H1 (cell line): ENCODE measurements at regions not wholly inside any gene's neighbourhood (a gene's known extent, or its start where the extent isn't known, plus 50 kb on each side); places are given as distances from the start of the nearest gene placed in this dataset.

ENCODE experiments used
- CTCF ChIA-PET: fragments of 300-600 bp; sonication (Branson Sonifier 250); formaldehyde crosslinking; loops from one replicate; lab custom pipeline; 2021; ENCODE audit not compliant: partially characterized antibody; lab: Charles Lee
- POLR2A ChIA-PET: fragments of 300-600 bp; sonication (Branson Sonifier 250); formaldehyde crosslinking; loops from one replicate; lab custom pipeline; 2021; ENCODE audit warnings: inconsistent platforms; ENCODE audit not compliant: partially characterized antibody; lab: Charles Lee
- DNase-seq, 2 experiments: peaks; one replicate each; pipeline versions ENCODE4 v3.0.0 to v3.0.0-alpha.2; 2010 to 2022; ENCODE audit warnings: low spot score in 2 of 2, low read depth in 1 of 2, mixed read lengths in 1 of 2
- FAIRE-seq: peaks from 2 replicates; lab custom pipeline; 2011; peaks lifted over from hg19 to GRCh38; lab: Jason Lieb, UNC
- H2AFZ ChIP-seq: 2 replicates; pipeline ENCODE4 v1.8.1; 2012; ENCODE audit warnings: low read length, inconsistent platforms
- H2AK5ac ChIP-seq: 2 replicates; pipeline ENCODE4 v1.6.1; 2013; ENCODE audit warnings: low read depth, low read length
- H2BK120ac ChIP-seq: replicated peaks from 2 replicates; pipeline ENCODE3; 2013; ENCODE audit warnings: low read depth, low read length, inconsistent platforms
- H2BK12ac ChIP-seq: 2 replicates; pipeline ENCODE4 v1.6.1; 2013; ENCODE audit warnings: low read depth, low read length
- H2BK15ac ChIP-seq: 2 replicates; pipeline ENCODE4 v1.6.1; 2013; ENCODE audit warnings: low read length
- H2BK20ac ChIP-seq: 2 replicates; pipeline ENCODE4 v1.6.1; 2013; ENCODE audit warnings: low read length
- H2BK5ac ChIP-seq: 2 replicates; pipeline ENCODE4 v1.6.1; 2013; ENCODE audit warnings: low read depth, low read length
- H3K14ac ChIP-seq: 2 replicates; pipeline ENCODE4 v1.6.1; 2013; ENCODE audit warnings: inconsistent platforms; ENCODE audit not compliant: insufficient read length
- H3K18ac ChIP-seq: 2 replicates; pipeline ENCODE4 v1.6.1; 2013; ENCODE audit warnings: low read length; ENCODE audit errors: extremely low read depth
- H3K23ac ChIP-seq: 2 replicates; pipeline ENCODE4 v1.6.1; 2013; ENCODE audit warnings: inconsistent platforms; ENCODE audit not compliant: insufficient read length
- H3K23me2 ChIP-seq: 2 replicates; pipeline ENCODE4 v1.6.1; 2013; ENCODE audit warnings: low read depth, low read length
- H3K27ac ChIP-seq: 2 replicates; pipeline ENCODE4 v1.6.1; 2011; ENCODE audit warnings: low read depth, low read length, inconsistent platforms
- H3K27me3 ChIP-seq, 4 experiments: replicated peaks in 1 of 4; 1 replicate in 1 of 4; 2 replicates in 3 of 4; pipeline versions ENCODE4 v1.6.1 to v1.8.1; 2011 to 2013; ENCODE audit warnings: low read length in 3 of 4, mild to moderate bottlenecking in 3 of 4, inconsistent platforms in 2 of 4, mixed read lengths in 2 of 4, moderate library complexity in 1 of 4; ENCODE audit not compliant: control insufficient read depth in 3 of 4, insufficient read depth in 3 of 4; ENCODE audit errors: extremely low read depth in 1 of 4
- H3K36me3 ChIP-seq, 4 experiments: 2 replicates each; pipeline versions ENCODE4 v1.6.1 to v1.8.1; 2011 to 2013; ENCODE audit warnings: mild to moderate bottlenecking in 4 of 4, low read length in 3 of 4, moderate library complexity in 2 of 4, control low read depth in 1 of 4, inconsistent platforms in 1 of 4; ENCODE audit not compliant: insufficient read depth in 4 of 4, control insufficient read depth in 2 of 4
- H3K4ac ChIP-seq: replicated peaks from 2 replicates; pipeline ENCODE3; 2013; ENCODE audit warnings: low read length, low read depth, mixed read lengths, inconsistent platforms; ENCODE audit not compliant: insufficient read length
- H3K4me1 ChIP-seq, 4 experiments: replicated peaks in 1 of 4; 1 replicate in 1 of 4; 2 replicates in 3 of 4; pipeline versions ENCODE4 v1.6.1 to v1.8.1; 2011 to 2013; ENCODE audit warnings: low read length in 3 of 4, inconsistent platforms in 2 of 4, mixed read lengths in 1 of 4; ENCODE audit not compliant: insufficient read depth in 4 of 4, control insufficient read depth in 3 of 4
- H3K4me2 ChIP-seq, 2 experiments: 2 replicates each; pipeline versions ENCODE4 v1.6.1 to v1.8.1; 2011 to 2013; ENCODE audit warnings: low read depth in 2 of 2, low read length in 2 of 2, control low read depth in 1 of 2, inconsistent platforms in 1 of 2, mild to moderate bottlenecking in 1 of 2; ENCODE audit not compliant: insufficient read depth in 1 of 2
- H3K4me3 ChIP-seq, 4 experiments: fragments of 200-600, 300-600 bp in 1 of 4; sonication (generic), shearing (Covaris generic), sonication (Bioruptor Twin) in 1 of 4; 2 replicates each; pipeline versions ENCODE4 v1.5.1 to v1.8.1; 2011 to 2016; ENCODE audit warnings: low read length in 4 of 4, low read depth in 3 of 4, control low read depth in 2 of 4, inconsistent platforms in 2 of 4, mild to moderate bottlenecking in 2 of 4, mixed read lengths in 1 of 4, moderate library complexity in 1 of 4; ENCODE audit not compliant: insufficient read depth in 2 of 4; ENCODE audit errors: extremely low read depth in 1 of 4
- H3K56ac ChIP-seq: replicated peaks from 2 replicates; pipeline ENCODE3; 2013; ENCODE audit warnings: low read depth, mild to moderate bottlenecking, mixed read lengths, low read length, inconsistent platforms; ENCODE audit not compliant: insufficient read length
- H3K79me1 ChIP-seq: 2 replicates; pipeline ENCODE4 v1.6.1; 2013; ENCODE audit warnings: low read depth, low read length, control low read depth
- H3K79me2 ChIP-seq, 2 experiments: 2 replicates each; pipeline versions ENCODE4 v1.6.1 to v1.8.1; 2012 to 2013; ENCODE audit warnings: low read length in 2 of 2, mild to moderate bottlenecking in 2 of 2, inconsistent platforms in 1 of 2; ENCODE audit not compliant: insufficient read depth in 2 of 2, control insufficient read depth in 1 of 2
- H3K9ac ChIP-seq, 4 experiments: replicated peaks in 1 of 4; 1 replicate in 1 of 4; 2 replicates in 3 of 4; pipeline versions ENCODE4 v1.6.1 to v1.8.1; 2011 to 2013; ENCODE audit warnings: low read depth in 3 of 4, low read length in 3 of 4, control low read depth in 2 of 4, mild to moderate bottlenecking in 2 of 4, moderate library complexity in 2 of 4, inconsistent platforms in 1 of 4; ENCODE audit errors: extremely low read depth in 1 of 4
- H3K9me3 ChIP-seq, 2 experiments: 2 replicates each; pipeline versions ENCODE4 v1.6.1 to v1.8.1; 2012 to 2013; ENCODE audit warnings: mild to moderate bottlenecking in 2 of 2, moderate library complexity in 2 of 2, control low read depth in 1 of 2, inconsistent platforms in 1 of 2, low read depth in 1 of 2, low read length in 1 of 2, mixed read lengths in 1 of 2; ENCODE audit not compliant: insufficient read depth in 2 of 2
- H4K20me1 ChIP-seq, 2 experiments: replicated peaks in 1 of 2; 2 replicates each; pipeline versions ENCODE3 to v1.8.1; 2011 to 2013; ENCODE audit warnings: inconsistent platforms in 2 of 2, low read length in 2 of 2, mild to moderate bottlenecking in 1 of 2; ENCODE audit not compliant: insufficient read depth in 2 of 2, control insufficient read depth in 1 of 2
- H4K5ac ChIP-seq: 2 replicates; pipeline ENCODE4 v1.6.1; 2013; ENCODE audit warnings: low read length, low read depth, mixed read lengths, inconsistent platforms; ENCODE audit not compliant: insufficient read length
- H4K8ac ChIP-seq: 2 replicates; pipeline ENCODE4 v1.8.0; 2013; ENCODE audit warnings: mild to moderate bottlenecking, moderate library complexity, low read length, inconsistent platforms; ENCODE audit not compliant: insufficient read depth; ENCODE audit errors: extremely low read depth
- H4K91ac ChIP-seq: replicated peaks from 2 replicates; pipeline ENCODE3; 2013; ENCODE audit warnings: low read length, mixed read lengths, inconsistent platforms; ENCODE audit not compliant: insufficient read length
- BACH1 ChIP-seq: IDR thresholded peaks from 2 replicates; pipeline ENCODE4 v1.6.1; 2012; ENCODE audit warnings: low read length, improper control_type of control experiment
- BRCA1 ChIP-seq: IDR thresholded peaks from 2 replicates; pipeline ENCODE4 v1.6.1; 2012; ENCODE audit warnings: low read depth, low read length, improper control_type of control experiment
- CEBPB ChIP-seq: IDR thresholded peaks from 2 replicates; pipeline ENCODE4 v1.6.1; 2012; ENCODE audit warnings: low read depth, low read length
- GTF2F1 ChIP-seq: IDR thresholded peaks from 2 replicates; pipeline ENCODE4 v1.6.1; 2012; ENCODE audit warnings: low read depth, low read length, improper control_type of control experiment, borderline replicate concordance
- MAFK ChIP-seq: IDR thresholded peaks from 2 replicates; pipeline ENCODE4 v1.6.1; 2012; ENCODE audit warnings: low read depth, mild to moderate bottlenecking, improper control_type of control experiment, low read length
- NANOG ChIP-seq: IDR thresholded peaks from 2 replicates; pipeline ENCODE4 v1.6.1; 2011; ENCODE audit warnings: low read length, low read depth, mild to moderate bottlenecking, inconsistent platforms; ENCODE audit not compliant: insufficient read depth, poor library complexity, severe bottlenecking
- POLR2AphosphoS5 ChIP-seq: IDR thresholded peaks from 2 replicates; pipeline ENCODE4 v1.6.1; 2011; ENCODE audit warnings: low read depth, low read length
- RAD21 ChIP-seq, 2 experiments: IDR thresholded peaks in 1 of 2; conservative IDR thresholded peaks in 1 of 2; 2 replicates each; pipeline ENCODE4 v1.6.1; 2011; ENCODE audit warnings: low read depth in 2 of 2, low read length in 2 of 2, improper control_type of control experiment in 1 of 2, inconsistent platforms in 1 of 2, mild to moderate bottlenecking in 1 of 2, moderate library complexity in 1 of 2
- SIRT6 ChIP-seq: IDR thresholded peaks from one replicate; pipeline ENCODE4 v1.7.1; 2012; ENCODE audit warnings: low read length, inconsistent platforms
- SRF ChIP-seq: IDR thresholded peaks from 2 replicates; pipeline ENCODE4 v1.6.1; 2011; ENCODE audit warnings: mild to moderate bottlenecking, low read depth, low read length, moderate library complexity
- TAF7 ChIP-seq: optimal IDR thresholded peaks from 2 replicates; pipeline ENCODE3; 2011; ENCODE audit warnings: low read depth, mild to moderate bottlenecking, inconsistent platforms, low read length, moderate library complexity, borderline replicate concordance
- TEAD4 ChIP-seq: IDR thresholded peaks from 2 replicates; pipeline ENCODE4 v1.6.1; 2012; ENCODE audit warnings: low read depth, low read length, inconsistent platforms, mixed read lengths
- WGBS, 2 experiments: shearing (Covaris generic) in 1 of 2; methylation state at CpG; one replicate each; pipeline versions ENCODE4 v1.1.6 to v1.1.7; 2013 to 2015; ENCODE audit warnings: low lambda C conversion rate in 2 of 2, mixed read lengths in 2 of 2, inconsistent platforms in 1 of 2, low coverage in 1 of 2, missing lambda C conversion rate in 1 of 2; ENCODE audit not compliant: insufficient replicate concordance in 2 of 2, insufficient coverage in 1 of 2, insufficient read length in 1 of 2; ENCODE audit errors: extremely low coverage in 1 of 2, missing lambda C conversion rate in 1 of 2; 5-methylcytosine and 5-hydroxymethylcytosine counted together

DNA sequence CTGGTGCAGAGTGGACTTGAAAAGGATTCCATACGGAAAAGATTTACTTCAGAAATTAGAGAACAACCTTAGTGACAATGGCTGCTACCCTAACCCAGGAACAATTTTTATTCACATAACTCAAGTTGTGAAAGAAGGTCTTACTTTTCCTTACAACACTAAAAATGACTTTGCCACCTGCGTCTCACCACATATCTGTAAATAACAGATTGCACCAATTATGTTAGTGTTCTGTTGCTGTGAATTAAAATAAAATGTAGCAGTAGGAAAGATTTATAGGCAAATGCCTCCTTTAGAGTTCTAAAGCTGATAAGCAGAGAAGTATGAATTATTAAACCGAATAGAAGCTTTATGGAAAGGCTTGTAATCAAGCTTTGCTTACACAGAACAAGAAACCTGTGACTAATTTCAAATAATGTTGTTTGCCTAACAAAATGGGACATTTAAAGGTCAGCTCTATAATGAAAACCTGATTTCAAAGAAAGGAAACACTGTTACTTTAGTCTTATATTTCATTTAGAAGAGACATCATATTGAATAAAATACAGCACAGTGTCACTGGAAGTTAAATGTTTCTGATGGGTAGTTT lies 2237.8 kb downstream of the LRRC4C start:
- Histone ChIP-seq H3K4me2 (no peak overlapping the region), H4K20me1 (no peaks in the 10 kb centered on the region), H3K4ac (no peak overlapping the region), H2AK5ac (no peak overlapping the region), H3K4me1 (no peaks in the 10 kb centered on the region), H4K91ac (no peak overlapping the region), H4K8ac (no peak overlapping the region), H3K23me2 (no peaks in the 10 kb centered on the region), H2BK20ac (no peak overlapping the region), H3K56ac (no peak overlapping the region), H3K27me3 (no peaks in the 10 kb centered on the region), H3K18ac (no peak overlapping the region), H2AFZ (no peak overlapping the region), H3K9ac (no peak overlapping the region), H3K79me1 (no peaks in the 10 kb centered on the region), H3K27ac (no peak overlapping the region), H3K79me2 (no peaks in the 10 kb centered on the region), H4K5ac (no peak overlapping the region), H3K14ac (no peak overlapping the region), H2BK12ac (no peak overlapping the region), H2BK120ac (no peak overlapping the region), H2BK15ac (no peak overlapping the region), H3K36me3 (no peaks in the 10 kb centered on the region), H3K9me3 (no peaks in the 10 kb centered on the region), H3K23ac (no peak overlapping the region), H2BK5ac (no peak overlapping the region), H3K4me3 (no peak overlapping the region)
- ChIA-PET POLR2A (no interaction called here), CTCF (no interaction called here)
- WGBS, 2 experiments, result 94% methylated on average over 3 of the region's 3 CpGs; no CpG with 5 or more reads in 1 of the 2 experiments
- DNase-seq (no peak), FAIRE-seq (no peak)
- TF ChIP-seq CEBPB, result no peak
- TF ChIP-seq BACH1, result no peak
- TF ChIP-seq RAD21 (IDR thresholded peaks at IDR 0.05 in 1 of 2, conservative IDR thresholded peaks at IDR 0.05 in 1 of 2; ENCODE audit: low read depth in 2 of 2, low read length in 2 of 2), result no peak
- TF ChIP-seq TAF7, result no peak
- no peak for TF ChIP-seq GTF2F1
- no peak for TF ChIP-seq BRCA1
- TF ChIP-seq MAFK, result no peak
- TF ChIP-seq SIRT6, result no peak
- TF ChIP-seq SRF, result no peak
- TF ChIP-seq NANOG, result no peak
- no peak for TF ChIP-seq POLR2AphosphoS5
- no peak for TF ChIP-seq TEAD4
